Activated CD8-positive, alpha-beta T cell treated with anti-CD3 and anti-CD28 coated beads for 36 hours (primary cell): ENCODE measurements at regions not wholly inside any gene's neighbourhood (a gene's known extent, or its start where the extent isn't known, plus 50 kb on each side); places are given as distances from the start of the nearest gene placed in this dataset.

Source experiments
- ATAC-seq: fragments of 200-7000 bp; cut with Tn5 transposase; one replicate; pipeline ENCODE4 v1.10.0; 2021; ENCODE audit warnings: mild to moderate bottlenecking, moderate library complexity
- CTCF ChIA-PET: fragments of 350-600 bp; sonication (Branson Sonifier 250); formaldehyde crosslinking; loops from one replicate; lab custom pipeline; 2021; ENCODE audit warnings: antibody characterized with exemption; lab: Charles Lee
- POLR2A ChIA-PET: fragments of 350-600 bp; sonication (Branson Sonifier 250); formaldehyde crosslinking; loops from one replicate; lab custom pipeline; 2021; ENCODE audit warnings: antibody characterized with exemption; lab: Charles Lee
- DNase-seq: peaks from one replicate; pipeline ENCODE4 v3.0.0-alpha.2; 2020
- H3K27ac Mint-ChIP-seq: one replicate; pipeline ENCODE4 v1.8.0; 2021; ENCODE audit warnings: mild to moderate bottlenecking, mixed read lengths
- H3K27me3 Mint-ChIP-seq: one replicate; pipeline ENCODE4 v1.8.0; 2021; ENCODE audit warnings: mixed read lengths
- H3K36me3 Mint-ChIP-seq: one replicate; pipeline ENCODE4 v1.8.0; 2021; ENCODE audit warnings: low read depth, mixed read lengths
- H3K4me1 Mint-ChIP-seq: one replicate; pipeline ENCODE4 v1.8.0; 2021; ENCODE audit warnings: low read depth, mixed read lengths
- H3K4me3 Mint-ChIP-seq: one replicate; pipeline ENCODE4 v1.8.0; 2021; ENCODE audit warnings: mild to moderate bottlenecking, moderate library complexity, mixed read lengths
- H3K9me3 Mint-ChIP-seq: one replicate; pipeline ENCODE4 v1.8.0; 2021; ENCODE audit warnings: mixed read lengths
- intact Hi-C: fragments of 100-400 bp; cut with micrococcal nuclease; formaldehyde crosslinking; loops from one replicate; pipeline ENCODE4 v1.10.0; 2022
- TF ChIP-seq, protein P1 (sequence below): fragments of 200-600 bp; IDR thresholded peaks from one replicate; pipeline ENCODE4 v1.8.0; 2022; ENCODE audit warnings: antibody characterized with exemption, mild to moderate bottlenecking

DNA sequence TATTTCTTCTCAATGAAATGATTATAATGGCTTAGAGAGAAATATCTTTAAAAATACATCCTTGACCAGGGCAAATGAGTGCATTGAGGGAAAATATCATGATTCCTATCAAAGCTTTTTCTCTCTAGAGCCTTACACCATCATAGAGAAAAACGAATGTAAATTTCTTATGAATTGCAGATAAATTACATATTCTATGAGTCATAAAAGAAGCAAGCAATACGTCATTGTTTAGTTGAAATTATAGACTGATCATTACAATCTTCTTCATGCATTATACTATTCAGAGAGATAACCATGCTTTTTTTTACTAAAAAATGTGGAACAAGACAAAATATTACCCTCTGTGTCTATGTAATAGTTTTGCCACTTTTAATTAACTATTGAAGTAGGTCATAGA, 100.9 kb upstream of the RXFP1 start:
- DNase-seq (no peak), ATAC-seq (no peak)
- CTCF ChIA-PET, result no interaction called here
- H3K27me3 Mint-ChIP-seq, result peaks cover 2% of the 10 kb centered on the region
- no peak overlapping the region for H3K4me3 Mint-ChIP-seq
- no peaks in the 10 kb centered on the region for H3K4me1 Mint-ChIP-seq
- TF ChIP-seq, protein P1, sequence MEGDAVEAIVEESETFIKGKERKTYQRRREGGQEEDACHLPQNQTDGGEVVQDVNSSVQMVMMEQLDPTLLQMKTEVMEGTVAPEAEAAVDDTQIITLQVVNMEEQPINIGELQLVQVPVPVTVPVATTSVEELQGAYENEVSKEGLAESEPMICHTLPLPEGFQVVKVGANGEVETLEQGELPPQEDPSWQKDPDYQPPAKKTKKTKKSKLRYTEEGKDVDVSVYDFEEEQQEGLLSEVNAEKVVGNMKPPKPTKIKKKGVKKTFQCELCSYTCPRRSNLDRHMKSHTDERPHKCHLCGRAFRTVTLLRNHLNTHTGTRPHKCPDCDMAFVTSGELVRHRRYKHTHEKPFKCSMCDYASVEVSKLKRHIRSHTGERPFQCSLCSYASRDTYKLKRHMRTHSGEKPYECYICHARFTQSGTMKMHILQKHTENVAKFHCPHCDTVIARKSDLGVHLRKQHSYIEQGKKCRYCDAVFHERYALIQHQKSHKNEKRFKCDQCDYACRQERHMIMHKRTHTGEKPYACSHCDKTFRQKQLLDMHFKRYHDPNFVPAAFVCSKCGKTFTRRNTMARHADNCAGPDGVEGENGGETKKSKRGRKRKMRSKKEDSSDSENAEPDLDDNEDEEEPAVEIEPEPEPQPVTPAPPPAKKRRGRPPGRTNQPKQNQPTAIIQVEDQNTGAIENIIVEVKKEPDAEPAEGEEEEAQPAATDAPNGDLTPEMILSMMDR, result no peak
- H3K36me3 Mint-ChIP-seq, result no peaks in the 10 kb centered on the region
- POLR2A ChIA-PET, result no interaction called here
- intact Hi-C loops, result no loop called here
- H3K27ac Mint-ChIP-seq, result no peak overlapping the region
- peaks cover 2% of the 10 kb centered on the region for H3K9me3 Mint-ChIP-seq

DNA sequence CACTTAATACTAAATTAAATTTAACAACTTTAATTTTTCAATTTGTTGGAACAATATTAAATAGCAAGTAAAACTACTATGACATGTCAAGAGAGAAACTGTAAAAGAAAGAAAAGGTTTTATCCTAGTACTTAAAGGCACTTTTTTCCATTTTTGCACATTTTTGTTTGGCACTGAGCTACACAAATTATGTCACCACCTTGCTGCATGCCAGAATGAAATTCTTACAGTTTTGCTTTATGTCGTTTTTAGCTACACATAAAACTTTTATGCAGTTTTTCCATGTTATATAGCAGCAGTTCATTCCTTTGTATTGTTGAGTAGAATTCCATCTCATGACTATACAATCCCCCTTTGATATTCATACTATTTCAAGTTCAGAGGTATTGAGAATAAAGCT, 99.1 kb upstream of the RXFP1 start:
- no peaks in the 10 kb centered on the region for H3K4me1 Mint-ChIP-seq
- peaks cover 2% of the 10 kb centered on the region for H3K27me3 Mint-ChIP-seq

DNA sequence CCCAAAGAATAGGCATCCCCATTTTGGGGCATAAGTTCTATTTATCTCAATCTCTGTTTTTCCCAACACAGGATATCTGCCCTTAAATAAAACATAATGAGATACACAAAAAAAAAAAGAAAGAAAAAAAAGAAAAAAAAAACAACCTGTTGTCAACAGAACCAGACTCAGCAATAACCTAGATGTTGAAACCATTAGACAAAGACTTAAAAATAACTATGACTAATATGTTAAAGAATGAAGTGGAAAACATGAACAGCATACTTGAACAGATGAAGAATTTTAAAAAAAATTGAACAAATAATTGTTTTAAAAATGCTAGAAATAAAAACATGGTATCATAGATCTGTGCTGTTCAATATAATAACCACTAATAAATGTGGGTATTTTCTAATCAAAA, 93.4 kb upstream of the RXFP1 start:
- H3K27me3 Mint-ChIP-seq, result peaks cover 3% of the 10 kb centered on the region
- POLR2A ChIA-PET, result no interaction called here
- no peaks in the 10 kb centered on the region for H3K4me1 Mint-ChIP-seq
- DNase-seq (no peak), ATAC-seq (no peak)
- H3K36me3 Mint-ChIP-seq, result no peaks in the 10 kb centered on the region
- H3K9me3 Mint-ChIP-seq, result no peaks in the 10 kb centered on the region
- no peak overlapping the region for H3K4me3 Mint-ChIP-seq
- no peak overlapping the region for H3K27ac Mint-ChIP-seq
- TF ChIP-seq, protein P1, result no peak
- intact Hi-C loops, result no loop called here
- CTCF ChIA-PET, result no interaction called here

More for the DNA sequence above, 99.1 kb upstream of the RXFP1 start:
- Mint-ChIP-seq H3K4me3 (no peak overlapping the region), H3K27ac (no peak overlapping the region), H3K36me3 (no peaks in the 10 kb centered on the region), H3K9me3 (no peaks in the 10 kb centered on the region)
- intact Hi-C loops, result no loop called here
- CTCF ChIA-PET, result interaction anchor here (1.3 kb wide), 1 partner anchor 74 kb away, joined by 4 read pairs; no protein-coding TSS in a partner anchor
- TF ChIP-seq, protein P1, result no peak
- no peak for ATAC-seq
- DNase-seq, result no peak
- POLR2A ChIA-PET, result no interaction called here

DNA sequence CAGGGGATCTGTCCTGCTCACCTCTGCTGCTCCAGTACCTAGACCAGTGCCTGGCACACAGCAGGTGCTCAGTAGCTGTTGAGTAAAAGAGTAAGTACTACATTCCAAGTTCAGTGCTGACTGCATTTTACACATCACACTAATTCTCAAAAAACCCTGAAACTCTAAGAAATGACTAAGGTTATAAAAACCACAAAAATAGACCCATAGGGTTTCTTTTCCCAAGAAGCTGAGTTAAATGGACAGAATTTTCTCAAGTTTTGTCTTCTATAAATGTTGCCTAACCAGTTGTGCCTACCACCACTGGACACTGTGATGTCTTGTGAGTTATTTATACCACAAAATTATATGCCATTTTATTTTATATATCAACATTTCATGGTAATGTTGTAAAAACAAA, 78.9 kb upstream of the RXFP1 start:
- no peak for DNase-seq
- H3K4me1 Mint-ChIP-seq, result no peaks in the 10 kb centered on the region
- no peak for ATAC-seq
- ChIA-PET POLR2A (no interaction called here), CTCF (no interaction called here)
- H3K9me3 Mint-ChIP-seq, result peaks cover 3% of the 10 kb centered on the region
- no peaks in the 10 kb centered on the region for H3K27me3 Mint-ChIP-seq
- no peak overlapping the region for H3K4me3 Mint-ChIP-seq
- H3K36me3 Mint-ChIP-seq, result no peaks in the 10 kb centered on the region
- H3K27ac Mint-ChIP-seq, result no peak overlapping the region
- intact Hi-C loops, result no loop called here
- TF ChIP-seq, protein P1, result no peak

DNA sequence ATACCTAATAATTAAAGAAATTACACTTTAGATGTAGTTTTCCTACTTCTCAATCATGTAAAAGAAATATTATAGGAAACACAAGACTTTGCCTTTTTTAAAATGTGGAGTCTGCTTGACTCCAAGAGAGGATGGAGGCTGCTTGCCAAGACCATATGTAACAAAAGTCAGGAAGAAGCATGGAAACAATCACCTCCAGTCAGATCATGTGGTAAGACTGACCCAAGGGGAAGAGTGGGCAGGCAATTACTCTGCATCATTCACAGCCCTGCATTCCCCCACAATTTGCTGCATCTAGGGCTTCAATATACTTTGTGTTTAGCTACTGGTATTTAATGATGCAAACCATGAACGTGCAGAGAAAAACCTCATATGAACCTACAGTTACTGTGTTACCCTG, 78.0 kb upstream of the RXFP1 start:
- CTCF ChIA-PET, result no interaction called here
- no peaks in the 10 kb centered on the region for H3K36me3 Mint-ChIP-seq

More for the DNA sequence above, 78.0 kb upstream of the RXFP1 start:
- H3K27ac Mint-ChIP-seq, result no peak overlapping the region
- no peaks in the 10 kb centered on the region for H3K27me3 Mint-ChIP-seq
- ATAC-seq (no peak), DNase-seq (no peak)
- intact Hi-C loops, result no loop called here
- H3K4me3 Mint-ChIP-seq, result no peak overlapping the region
- H3K4me1 Mint-ChIP-seq, result no peaks in the 10 kb centered on the region
- POLR2A ChIA-PET, result no interaction called here
- TF ChIP-seq, protein P1, result no peak
- peaks cover 3% of the 10 kb centered on the region for H3K9me3 Mint-ChIP-seq
